K562 (cell line): ENCODE measurements at regions not wholly inside any gene's neighbourhood (a gene's known extent, or its start where the extent isn't known, plus 50 kb on each side); places are given as distances from the start of the nearest gene placed in this dataset.

ENCODE experiments used
- ATAC-seq: fragments of 200-7000 bp; cut with Tn5 transposase; 3 replicates; pipeline ENCODE4 v1.9.1; 2020; ENCODE audit warnings: moderate library complexity
- BruUV-seq: library from RNA; stranded (reverse); fragments of 400-500 nt; replicated peaks from 2 replicates; lab custom pipeline; 2021; lab: Mats Ljungman, UMichigan
- CTCF ChIA-PET: fragments of 300-600 bp; formaldehyde crosslinking; extraction: SDS; loops from one replicate; lab custom pipeline; 2021; ENCODE audit warnings: low intra/inter-chr PET ratio; lab: Yijun Ruan, JAX
- POLR2A ChIA-PET: fragments of 300-600, 350-650 bp; sonication (Branson Sonifier 250); formaldehyde crosslinking; extraction: SDS; loops from one replicate; lab custom pipeline; 2021; ENCODE audit warnings: antibody characterized with exemption, inconsistent platforms; lab: Yijun Ruan, JAX
- DNase-seq, 4 experiments: peaks; one replicate each; pipeline versions ENCODE4 v3.0.0 to v3.0.0-alpha.2; 2011 to 2018; ENCODE audit warnings: low spot score in 3 of 4, mixed read lengths in 3 of 4; ENCODE audit errors: extremely low read depth in 1 of 4
- FAIRE-seq: peaks from 2 replicates; lab custom pipeline; 2011; peaks lifted over from hg19 to GRCh38; lab: Jason Lieb, UNC
- H2AFZ ChIP-seq: 2 replicates; pipeline ENCODE4 v1.6.0; 2011; ENCODE audit warnings: low read depth, low read length, control low read depth, inconsistent platforms
- H3K27ac ChIP-seq: fragments of 200-600 bp; 3 replicates; pipeline ENCODE4 v1.8.0; 2011; ENCODE audit warnings: low read depth, mild to moderate bottlenecking, control low read depth, inconsistent platforms, low read length, moderate library complexity, mixed read lengths; ENCODE audit errors: extremely low read depth
- H3K27me3 ChIP-seq, 2 experiments: fragments of 300-600 bp in 1 of 2; 2 replicates in 1 of 2; 3 replicates in 1 of 2; pipeline versions ENCODE4 v1.6.0 to v1.8.0; 2011; ENCODE audit warnings: inconsistent platforms in 2 of 2, low read length in 2 of 2, mild to moderate bottlenecking in 1 of 2, mixed read lengths in 1 of 2, moderate library complexity in 1 of 2; ENCODE audit not compliant: control insufficient read depth in 2 of 2, insufficient read depth in 2 of 2
- H3K36me3 ChIP-seq: fragments of 300-600 bp; 3 replicates; pipeline ENCODE4 v1.8.0; 2011; ENCODE audit warnings: mild to moderate bottlenecking, low read length, inconsistent platforms; ENCODE audit not compliant: control insufficient read depth, insufficient read depth
- H3K4me1 ChIP-seq, 2 experiments: fragments of 200-600 bp in 1 of 2; replicated peaks in 1 of 2; 2 replicates in 1 of 2; 3 replicates in 1 of 2; pipeline versions ENCODE4 v1.5.1 to v1.8.0; 2011; ENCODE audit warnings: inconsistent platforms in 2 of 2, low read length in 2 of 2, mild to moderate bottlenecking in 1 of 2, mixed read lengths in 1 of 2, moderate library complexity in 1 of 2; ENCODE audit not compliant: control insufficient read depth in 2 of 2, insufficient read depth in 2 of 2
- H3K4me2 ChIP-seq: 2 replicates; pipeline ENCODE4 v1.6.1; 2011; ENCODE audit warnings: low read length, control low read depth, inconsistent platforms, mixed read lengths; ENCODE audit not compliant: insufficient read depth
- H3K4me3 ChIP-seq: fragments of 200-600 bp; sonication (generic), shearing (Covaris generic); 2 replicates; pipeline ENCODE4 v1.5.1; 2016; ENCODE audit warnings: control low read depth, inconsistent platforms
- H3K79me2 ChIP-seq: fragments of 200-600 bp; 3 replicates; pipeline ENCODE4 v1.8.0; 2011; ENCODE audit warnings: low read length, inconsistent platforms; ENCODE audit not compliant: control insufficient read depth, insufficient read depth
- H3K9ac ChIP-seq, 2 experiments: 2 replicates each; pipeline versions ENCODE4 v1.6.0 to v1.6.1; 2011; ENCODE audit warnings: low read depth in 2 of 2, low read length in 2 of 2, control low read depth in 1 of 2, inconsistent platforms in 1 of 2, mild to moderate bottlenecking in 1 of 2, mixed read lengths in 1 of 2; ENCODE audit not compliant: insufficient read depth in 1 of 2
- H3K9me1 ChIP-seq: one replicate; pipeline ENCODE4 v1.6.0; 2011; ENCODE audit warnings: inconsistent platforms, mild to moderate bottlenecking, low read length, moderate library complexity; ENCODE audit not compliant: control insufficient read depth, insufficient read depth
- H3K9me3 ChIP-seq: replicated peaks from 2 replicates; pipeline ENCODE4 v1.5.1; 2011; ENCODE audit warnings: low read depth, low read length, inconsistent platforms; ENCODE audit not compliant: control insufficient read depth, insufficient read depth
- H4K20me1 ChIP-seq: replicated peaks from 2 replicates; pipeline ENCODE4 v1.6.1; 2011; ENCODE audit warnings: low read length, inconsistent platforms, mixed read lengths; ENCODE audit not compliant: control insufficient read depth, insufficient read depth
- ARID2 ChIP-seq: fragments of 450-650 bp; IDR thresholded peaks from 2 replicates; pipeline ENCODE4 v1.6.1; 2017; ENCODE audit warnings: antibody characterized with exemption, mild to moderate bottlenecking
- BDP1 ChIP-seq: IDR thresholded peaks from 3 replicates; pipeline ENCODE4 v1.6.1; 2011; ENCODE audit not compliant: insufficient read length, insufficient read depth
- HNRNPK ChIP-seq: fragments of 200-400 bp; formaldehyde crosslinking; IDR thresholded peaks from one replicate; pipeline ENCODE4 v1.6.1; 2018; ENCODE audit warnings: mild to moderate bottlenecking, low read depth, low read length; ENCODE audit not compliant: poor library complexity, severe bottlenecking
- LEF1 ChIP-seq: fragments of 450-650 bp; IDR thresholded peaks from 2 replicates; pipeline ENCODE4 v1.6.1; 2016; ENCODE audit warnings: mild to moderate bottlenecking
- PHB ChIP-seq: fragments of 250-450 bp; sonication (Bioruptor Pico); IDR thresholded peaks from 2 replicates; pipeline ENCODE4 v1.5.0; 2021
- SRSF9 ChIP-seq: fragments of 200-400 bp; formaldehyde crosslinking; IDR thresholded peaks from 2 replicates; pipeline ENCODE4 v1.6.1; 2017; ENCODE audit warnings: low read depth, low read length, borderline replicate concordance
- WGBS: fragments of 100-300 bp; shearing (Covaris generic); methylation state at CpG from one replicate; pipeline ENCODE4 v1.1.6; 2016; ENCODE audit warnings: low coverage, mixed read lengths; ENCODE audit not compliant: insufficient coverage; ENCODE audit errors: missing lambda C conversion rate; 5-methylcytosine and 5-hydroxymethylcytosine counted together
- in situ Hi-C: fragments of 300-500 bp; cut with MboI; formaldehyde crosslinking; loops from 4 replicates; pipeline ENCODE4 v1.15.0; 2018; ENCODE audit warnings: inconsistent platforms, mixed read lengths
- intact Hi-C: fragments of 100-400 bp; cut with micrococcal nuclease; formaldehyde crosslinking; loops from 2 replicates; pipeline ENCODE4 v1.14.2; 2022
- TF ChIP-seq, protein P1 (sequence below): fragments of 250-450 bp; sonication (Bioruptor Pico); IDR thresholded peaks from 2 replicates; pipeline ENCODE4 v1.9.0; 2021; ENCODE audit warnings: mild to moderate bottlenecking, inconsistent platforms

DNA sequence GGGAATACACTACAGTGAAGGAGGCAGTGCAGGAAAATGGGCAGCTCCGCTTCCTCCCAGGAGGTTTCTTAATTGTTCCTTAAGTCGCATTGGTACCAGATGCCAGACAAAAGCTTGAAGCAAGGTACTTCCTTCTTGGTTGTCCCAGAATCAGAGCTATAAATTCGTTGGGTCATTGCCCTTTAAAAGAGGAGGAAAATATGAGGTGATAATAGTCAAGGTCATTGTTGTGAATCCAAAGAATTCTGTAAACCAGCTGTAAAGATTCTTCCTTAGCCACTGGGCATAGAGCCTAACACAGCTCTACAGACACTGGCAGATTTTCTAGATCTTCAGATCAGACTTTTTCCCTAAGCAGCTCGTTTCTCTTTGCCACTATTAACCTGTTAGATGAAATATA, 444.1 kb upstream of the TLE4 start:
- H2AFZ ChIP-seq, result no peak overlapping the region
- no TSS peak for BruUV-seq
- ChIA-PET POLR2A (no interaction called here), CTCF (no interaction called here)
- no peaks in the 10 kb centered on the region for H3K4me1 ChIP-seq
- FAIRE-seq (no peak), DNase-seq (no peak), ATAC-seq (no peak)
- no peak overlapping the region for H3K4me3 ChIP-seq
- no peaks in the 10 kb centered on the region for H3K36me3 ChIP-seq
- no peaks in the 10 kb centered on the region for H3K79me2 ChIP-seq
- no peaks in the 10 kb centered on the region for H4K20me1 ChIP-seq
- TF ChIP-seq LEF1 (no peak), ARID2 (no peak), HNRNPK (no peak), SRSF9 (no peak), BDP1 (no peak), PHB (CRISPR knock-in tag) (no peak)
- TF ChIP-seq, protein P1, sequence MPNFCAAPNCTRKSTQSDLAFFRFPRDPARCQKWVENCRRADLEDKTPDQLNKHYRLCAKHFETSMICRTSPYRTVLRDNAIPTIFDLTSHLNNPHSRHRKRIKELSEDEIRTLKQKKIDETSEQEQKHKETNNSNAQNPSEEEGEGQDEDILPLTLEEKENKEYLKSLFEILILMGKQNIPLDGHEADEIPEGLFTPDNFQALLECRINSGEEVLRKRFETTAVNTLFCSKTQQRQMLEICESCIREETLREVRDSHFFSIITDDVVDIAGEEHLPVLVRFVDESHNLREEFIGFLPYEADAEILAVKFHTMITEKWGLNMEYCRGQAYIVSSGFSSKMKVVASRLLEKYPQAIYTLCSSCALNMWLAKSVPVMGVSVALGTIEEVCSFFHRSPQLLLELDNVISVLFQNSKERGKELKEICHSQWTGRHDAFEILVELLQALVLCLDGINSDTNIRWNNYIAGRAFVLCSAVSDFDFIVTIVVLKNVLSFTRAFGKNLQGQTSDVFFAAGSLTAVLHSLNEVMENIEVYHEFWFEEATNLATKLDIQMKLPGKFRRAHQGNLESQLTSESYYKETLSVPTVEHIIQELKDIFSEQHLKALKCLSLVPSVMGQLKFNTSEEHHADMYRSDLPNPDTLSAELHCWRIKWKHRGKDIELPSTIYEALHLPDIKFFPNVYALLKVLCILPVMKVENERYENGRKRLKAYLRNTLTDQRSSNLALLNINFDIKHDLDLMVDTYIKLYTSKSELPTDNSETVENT (CRISPR knock-in tag), result no peak
- H3K27ac ChIP-seq, result no peak overlapping the region
- no peak overlapping the region for H3K4me2 ChIP-seq
- no peaks in the 10 kb centered on the region for H3K9me1 ChIP-seq
- no peak overlapping the region for H3K9ac ChIP-seq
- no peaks in the 10 kb centered on the region for H3K27me3 ChIP-seq
- no peaks in the 10 kb centered on the region for H3K9me3 ChIP-seq
- WGBS, result 4% methylated on average over 4 of the region's 4 CpGs
- in situ Hi-C loops, result no loop called here
- intact Hi-C loops, result no loop called here
